ENCODE measurements at regions not wholly inside any gene's neighbourhood (a gene's known extent, or its start where the extent isn't known, plus 50 kb on each side); places are given as distances from the start of the nearest gene placed in this dataset.

- DNase-seq (ENCODE audit: low spot score), result peak; percentile 22
These were observed 51.7 kb downstream of the SCN11A start for GRCh38 chr3:39000008-39000450.

DNA sequence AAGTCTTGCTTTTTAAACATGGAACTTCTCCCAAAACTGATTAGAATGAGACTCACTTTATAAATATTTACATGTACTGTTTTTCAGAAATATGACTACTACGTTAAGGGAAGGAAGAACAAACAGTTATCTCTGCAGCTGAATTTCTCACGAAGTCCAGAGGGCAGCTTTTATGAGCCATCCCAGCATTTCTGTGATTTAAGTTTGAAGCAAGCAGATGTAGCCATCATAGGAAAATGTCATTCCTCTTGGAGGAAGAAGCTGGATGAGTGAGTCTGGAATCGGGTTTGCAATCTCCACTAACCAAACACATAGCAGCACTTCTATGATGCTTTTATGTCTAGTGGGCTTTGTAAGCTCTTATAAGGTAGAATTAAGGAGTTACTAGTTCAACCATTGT is 53.7 kb downstream of the SCN11A start:
- no peak for DNase-seq (ENCODE audit: low spot score)

DNA sequence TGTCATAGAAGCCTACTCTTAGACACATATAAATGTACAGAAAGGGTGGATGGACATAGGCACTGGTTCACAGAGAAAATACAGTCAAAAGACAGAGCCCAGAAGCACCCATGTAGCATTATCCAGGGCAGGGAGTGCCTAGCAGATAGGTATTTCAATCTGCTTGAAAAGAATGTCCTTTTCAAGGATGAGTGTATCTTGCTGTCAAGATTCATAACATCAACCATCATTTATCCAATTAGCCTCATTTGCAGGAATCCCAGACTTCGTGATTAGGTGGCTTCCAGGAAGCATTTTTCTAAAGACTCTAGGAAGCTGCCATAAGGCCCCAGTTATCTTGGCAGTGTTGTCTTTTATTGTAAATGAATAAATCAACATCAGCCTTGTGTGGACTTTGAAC is 55.6 kb downstream of the SCN11A start:
- no peak for DNase-seq (ENCODE audit: low spot score)

DNA sequence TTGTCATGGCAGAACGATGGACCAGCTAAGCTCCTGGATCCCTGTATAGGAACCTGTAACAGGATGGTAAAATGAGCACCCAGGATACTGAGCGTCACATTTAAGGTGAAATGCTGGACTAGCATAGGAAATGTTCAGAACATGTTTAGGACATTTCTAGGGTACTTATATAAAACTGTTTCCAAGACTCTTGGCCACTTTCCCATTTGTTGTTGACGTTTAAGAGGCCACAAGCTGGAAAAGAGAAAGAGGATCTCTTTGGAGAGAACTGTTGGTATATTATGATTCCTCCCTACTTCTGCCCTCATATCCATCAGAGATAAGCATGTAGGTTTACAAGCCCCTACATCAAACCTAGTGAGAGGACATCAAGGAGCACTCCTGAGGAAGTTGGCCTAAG is 57.5 kb downstream of the SCN11A start:
- no peak for DNase-seq (ENCODE audit: low spot score)

DNA sequence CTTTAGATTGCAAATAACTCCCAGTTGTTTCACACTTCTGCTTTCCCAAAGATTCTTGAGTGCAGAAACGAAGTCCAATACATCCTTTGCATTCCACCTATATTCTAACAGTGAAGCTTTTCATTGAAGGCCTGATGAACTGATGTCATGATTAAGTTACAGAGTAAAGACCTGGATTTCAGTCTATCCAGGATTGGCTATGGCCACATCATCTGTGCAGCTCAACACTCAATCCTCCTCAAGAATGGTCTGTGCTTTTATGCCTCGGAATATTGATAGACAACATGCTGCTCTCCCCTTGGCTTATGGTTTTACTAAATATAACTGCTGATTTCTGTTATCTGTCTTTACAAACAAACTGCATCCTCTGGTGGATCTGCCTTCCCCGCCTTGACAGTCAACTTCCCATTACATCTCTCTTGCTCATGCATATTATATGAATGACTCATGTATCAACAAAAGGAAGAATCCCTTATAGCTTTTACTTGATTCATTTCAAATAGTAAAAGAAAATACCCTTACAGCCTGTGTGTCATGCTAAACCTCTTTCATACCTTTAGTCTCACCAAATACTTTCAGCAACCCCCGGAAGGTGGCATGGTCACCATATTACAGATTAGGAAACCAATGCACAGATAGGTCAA is 59.5 kb downstream of the SCN11A start:
- DNase-seq (ENCODE audit: low spot score), result no peak

- DNase-seq (ENCODE audit: low spot score), result no peak
These were observed 61.1 kb downstream of the SCN11A start for GRCh38 chr3:38990621-38991020.

DNA sequence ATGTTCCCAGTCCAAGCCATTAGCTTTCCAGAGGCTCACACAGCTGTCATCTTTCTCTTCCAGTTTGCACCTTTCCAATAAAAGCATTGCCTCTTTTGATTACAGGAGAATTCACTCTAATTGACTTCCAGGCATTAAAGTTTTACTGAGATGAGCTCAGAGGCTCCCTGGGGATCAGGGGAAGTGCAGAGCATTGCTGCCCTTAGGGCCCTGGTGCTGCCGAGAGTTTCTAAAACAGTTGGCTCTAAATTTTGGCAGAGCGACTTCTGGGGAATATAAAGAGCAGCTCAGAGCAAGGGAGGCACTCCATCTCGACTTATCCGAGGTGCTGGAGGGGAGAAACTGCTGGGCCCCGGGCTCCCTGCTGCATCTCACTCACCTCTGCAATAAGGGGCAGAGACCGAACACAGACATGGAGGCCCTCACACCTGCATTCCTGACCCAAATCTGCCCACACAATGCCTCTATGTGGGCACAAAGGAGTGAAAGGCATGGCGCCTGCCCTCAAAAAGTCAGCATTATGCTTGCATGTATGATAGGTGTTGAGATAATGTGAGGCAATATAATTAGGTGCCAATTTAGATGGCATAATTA is 61.7 kb downstream of the SCN11A start:
- DNase-seq (ENCODE audit: low spot score), result no peak

GRCh38 chr3:38988955-38989354 is 62.8 kb downstream of the SCN11A start:
- no peak for DNase-seq (ENCODE audit: low spot score)

DNA sequence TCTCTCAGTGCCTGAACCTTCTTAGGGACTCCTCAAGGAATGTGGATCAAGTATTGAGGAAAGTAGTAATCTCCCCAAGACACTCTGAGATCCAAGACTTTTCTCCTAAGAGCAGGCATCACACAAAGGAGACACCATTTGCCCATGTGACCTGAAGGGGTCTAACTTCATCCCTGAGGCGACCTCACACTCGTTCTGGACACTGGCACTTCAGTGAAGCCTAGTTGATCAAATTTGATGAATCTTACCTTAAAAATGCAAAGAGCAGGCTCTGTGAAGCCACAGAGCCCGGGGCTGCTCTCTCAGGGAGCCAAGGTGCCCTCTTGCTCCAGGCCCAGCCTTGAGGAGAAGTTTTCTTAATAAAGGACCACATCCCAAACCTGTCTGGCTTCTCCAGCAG is 64.3 kb downstream of the SCN11A start:
- no peak for DNase-seq (ENCODE audit: low spot score)

- no peak for DNase-seq (ENCODE audit: low spot score)
These were observed 64.8 kb downstream of the SCN11A start for GRCh38 chr3:38986901-38987300.

DNA sequence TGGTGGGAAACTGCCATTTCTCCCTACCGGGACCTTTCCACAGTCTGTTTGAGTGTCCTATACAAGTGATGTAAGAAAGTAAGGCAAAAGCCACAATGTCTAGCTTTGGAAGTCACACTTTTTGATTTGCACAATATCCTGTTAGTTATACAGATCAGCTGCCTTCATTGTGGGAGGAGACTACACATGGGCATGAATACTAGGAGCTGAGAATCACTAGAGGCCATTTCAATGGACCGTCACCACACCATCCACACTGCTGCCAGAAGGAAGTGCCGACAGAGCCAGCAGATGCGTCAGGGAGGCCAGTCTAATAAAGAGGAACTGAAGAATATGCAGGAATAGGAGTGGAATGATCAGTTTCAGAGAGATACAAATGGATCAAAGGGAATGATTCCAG is 65.8 kb downstream of the SCN11A start:
- no peak for DNase-seq (ENCODE audit: low spot score)

- DNase-seq (ENCODE audit: low spot score), result no peak
These were observed 66.2 kb downstream of the SCN11A start for GRCh38 chr3:38985581-38985980.

- DNase-seq (ENCODE audit: low spot score), result no peak
These were observed 67.0 kb downstream of the SCN11A start for GRCh38 chr3:38984731-38985130.

DNA sequence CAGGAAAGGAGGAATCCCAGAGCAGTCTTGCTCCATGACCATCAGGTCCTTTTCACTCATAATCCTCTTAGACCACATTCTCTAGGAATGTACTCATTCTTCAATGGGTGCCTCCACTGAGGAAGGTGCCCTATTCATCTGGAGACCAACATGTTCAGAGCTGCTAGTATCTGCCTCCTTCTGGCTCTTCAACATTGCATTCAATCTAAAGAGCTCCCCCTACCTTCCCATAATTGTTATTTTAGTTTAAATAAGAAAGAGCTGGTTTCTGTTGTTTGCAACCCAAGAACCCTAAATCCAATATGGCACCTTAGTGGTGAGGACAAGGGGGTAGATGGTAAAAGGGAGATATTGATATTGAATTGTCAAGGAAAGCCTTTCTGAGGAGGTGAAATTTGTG is 67.6 kb downstream of the SCN11A start:
- DNase-seq (ENCODE audit: low spot score), result no peak

- DNase-seq (ENCODE audit: low spot score), result no peak
These were observed 70.8 kb downstream of the SCN11A start for GRCh38 chr3:38980938-38981337.

DNA sequence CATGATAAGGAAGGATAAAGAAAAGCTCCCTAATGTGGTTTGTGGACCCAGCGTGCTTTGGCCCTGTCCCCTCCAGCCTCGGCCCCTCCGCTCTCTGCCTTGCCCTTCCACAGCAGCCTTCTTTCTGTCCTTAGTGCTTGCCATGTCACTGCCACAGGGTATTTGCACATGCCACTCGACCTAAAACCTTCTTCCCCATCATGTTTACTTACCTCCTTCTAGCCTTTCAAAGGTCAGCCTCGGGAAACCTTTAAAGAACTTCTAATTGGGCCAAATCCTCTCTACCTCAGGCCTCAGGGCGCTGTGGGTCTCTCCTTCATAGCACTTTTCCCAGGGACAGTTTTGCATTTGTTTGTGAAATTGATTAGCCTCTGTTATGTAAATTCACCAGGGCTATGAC is 73.0 kb downstream of the SCN11A start:
- DNase-seq (ENCODE audit: low spot score), result no peak

- DNase-seq (ENCODE audit: low spot score), result no peak
These were observed 80.7 kb downstream of the SCN11A start for GRCh38 chr3:38970851-38971638.

DNA sequence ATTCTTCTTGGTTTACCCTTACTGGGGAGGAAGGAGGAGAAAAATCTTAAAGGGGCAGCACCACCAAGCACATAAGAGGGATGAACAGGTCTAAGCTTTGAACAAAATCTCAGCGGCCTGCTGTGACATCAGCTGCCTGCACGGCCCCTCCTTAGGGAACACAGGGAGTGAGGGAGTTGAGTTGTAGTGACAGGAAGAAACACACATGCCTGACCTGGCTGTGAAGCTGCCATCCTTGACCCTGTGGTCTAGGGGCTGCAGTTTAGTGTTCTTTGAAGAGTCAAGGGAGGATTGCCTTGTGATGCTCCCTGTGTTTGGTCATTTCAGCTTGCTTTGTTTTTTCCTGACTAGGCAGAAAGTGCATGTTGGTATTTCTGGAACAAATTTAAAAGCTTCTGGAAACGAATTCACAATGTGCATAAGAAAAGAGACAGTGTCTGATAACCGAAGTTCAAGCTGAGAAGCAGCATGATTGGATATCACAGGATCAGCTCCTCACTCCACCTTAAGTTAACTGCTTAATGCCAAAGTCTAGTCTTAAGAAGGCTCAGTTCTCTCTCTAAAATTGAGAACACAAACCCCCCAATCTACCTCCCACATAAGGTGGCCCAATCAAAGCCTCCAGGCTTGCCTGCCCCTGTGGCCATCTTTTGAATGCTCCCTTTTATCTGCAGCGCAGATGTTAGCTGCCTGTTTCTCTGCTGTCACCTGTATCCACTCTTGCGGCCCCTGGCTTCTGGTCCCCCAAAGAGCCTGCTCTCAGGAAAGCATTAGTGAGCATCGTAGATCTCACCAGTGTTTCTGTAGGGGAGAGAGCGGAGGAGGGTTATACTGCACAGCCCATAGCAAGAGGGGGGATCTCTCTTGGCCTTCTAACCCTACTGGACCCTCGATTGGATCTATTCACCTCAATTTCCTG is 82.2 kb downstream of the SCN11A start:
- DNase-seq (ENCODE audit: low spot score), result no peak

DNA sequence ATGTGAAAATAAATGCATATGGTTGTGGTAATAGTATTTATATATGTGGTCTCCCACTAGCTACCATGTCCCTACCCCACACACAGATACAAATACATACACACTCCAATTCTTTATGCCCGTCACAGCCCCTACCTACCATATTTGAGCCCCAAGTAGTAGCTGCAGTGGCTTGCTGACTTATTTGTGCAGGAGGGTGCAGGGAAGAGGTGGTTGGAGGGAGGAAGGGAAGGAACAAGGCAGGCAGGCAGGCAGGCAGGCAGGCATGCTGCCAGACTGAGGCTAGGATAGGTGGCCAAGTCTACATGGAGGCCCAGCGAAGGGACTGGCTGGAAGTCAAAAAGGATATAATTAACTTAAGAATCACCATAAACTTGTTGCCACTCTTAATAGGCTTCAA is 82.9 kb downstream of the SCN11A start:
- no peak for DNase-seq (ENCODE audit: low spot score)

- no peak for DNase-seq (ENCODE audit: low spot score)
These were observed 83.3 kb downstream of the SCN11A start for GRCh38 chr3:38968403-38968802.

GRCh38 chr3:38967693-38967989 is 84.1 kb downstream of the SCN11A start:
- no peak for DNase-seq (ENCODE audit: low spot score)
